Liver (tissue), 8 donors: ENCODE measurements at regions not wholly inside any gene's neighbourhood (a gene's known extent, or its start where the extent isn't known, plus 50 kb on each side); places are given as distances from the start of the nearest gene placed in this dataset.

ENCODE experiments used
- DNase-seq: peaks from one replicate; pipeline ENCODE4 v3.0.0-alpha.2; 2017; ENCODE audit warnings: low spot score
- H3K27ac ChIP-seq, 2 donors: one replicate each; pipeline ENCODE4 v1.7.0; 2013; ENCODE audit warnings: inconsistent platforms in 2 of 2, low read length in 2 of 2, control low read depth in 1 of 2, low read depth in 1 of 2, mild to moderate bottlenecking in 1 of 2
- H3K27me3 ChIP-seq, 4 donors: one replicate each; pipeline versions ENCODE4 v1.6.1 to v1.7.0; 2013; ENCODE audit warnings: low read length in 3 of 4, inconsistent platforms in 1 of 4, mild to moderate bottlenecking in 1 of 4, moderate library complexity in 1 of 4; ENCODE audit not compliant: control insufficient read depth in 4 of 4, insufficient read depth in 4 of 4
- H3K36me3 ChIP-seq, 4 donors: one replicate each; pipeline versions ENCODE4 v1.6.1 to v1.7.0; 2013; ENCODE audit warnings: low read length in 3 of 4, mild to moderate bottlenecking in 3 of 4, low read depth in 1 of 4, moderate library complexity in 1 of 4; ENCODE audit not compliant: control insufficient read depth in 4 of 4, insufficient read depth in 3 of 4
- H3K4me1 ChIP-seq, 4 donors: one replicate each; pipeline versions ENCODE4 v1.6.1 to v1.7.0; 2013; ENCODE audit warnings: low read length in 3 of 4, mild to moderate bottlenecking in 3 of 4, moderate library complexity in 1 of 4; ENCODE audit not compliant: control insufficient read depth in 4 of 4, insufficient read depth in 4 of 4
- H3K4me3 ChIP-seq, 3 donors: one replicate each; pipeline versions ENCODE4 v1.6.1 to v1.7.0; 2013; ENCODE audit warnings: low read length in 3 of 3, control low read depth in 1 of 3, low read depth in 1 of 3, mild to moderate bottlenecking in 1 of 3
- H3K9ac ChIP-seq, 2 donors: one replicate each; pipeline ENCODE4 v1.7.0; 2013; ENCODE audit warnings: low read length in 2 of 2, mild to moderate bottlenecking in 2 of 2, moderate library complexity in 2 of 2, control low read depth in 1 of 2, low read depth in 1 of 2
- H3K9me3 ChIP-seq, 4 donors: one replicate each; pipeline versions ENCODE4 v1.6.1 to v1.7.0; 2013; ENCODE audit warnings: low read length in 3 of 4; ENCODE audit not compliant: control insufficient read depth in 4 of 4
- EGR1 ChIP-seq, 2 donors: IDR thresholded peaks; 2 replicates each; pipeline ENCODE4 v1.6.1; 2016 to 2018; ENCODE audit warnings: antibody characterized with exemption in 2 of 2, low read depth in 2 of 2
- FOXA1 ChIP-seq: IDR thresholded peaks from 2 replicates; pipeline ENCODE4 v1.6.1; 2016; ENCODE audit warnings: antibody characterized with exemption
- FOXA2 ChIP-seq: IDR thresholded peaks from 2 replicates; pipeline ENCODE4 v1.6.1; 2016; ENCODE audit warnings: antibody characterized with exemption
- GABPA ChIP-seq, 2 donors: IDR thresholded peaks in 1 of 2; conservative IDR thresholded peaks in 1 of 2; 2 replicates each; pipeline ENCODE4 v1.6.1; 2016; ENCODE audit warnings: antibody characterized with exemption in 2 of 2, mild to moderate bottlenecking in 1 of 2, moderate library complexity in 1 of 2
- HNF4A ChIP-seq, 2 donors: conservative IDR thresholded peaks; 2 replicates each; pipeline ENCODE4 v1.6.1; 2016; ENCODE audit warnings: antibody characterized with exemption in 2 of 2, mild to moderate bottlenecking in 2 of 2
- HNF4G ChIP-seq: IDR thresholded peaks from 2 replicates; pipeline ENCODE4 v1.6.1; 2016; ENCODE audit warnings: antibody characterized with exemption
- JUND ChIP-seq, 2 donors: IDR thresholded peaks; 2 replicates each; pipeline ENCODE4 v1.6.1; 2016; ENCODE audit warnings: antibody characterized with exemption in 2 of 2
- NR2F2 ChIP-seq: IDR thresholded peaks from 2 replicates; pipeline ENCODE4 v1.6.1; 2016; ENCODE audit warnings: antibody characterized with exemption
- RXRA ChIP-seq, 2 donors: IDR thresholded peaks; 2 replicates each; pipeline ENCODE4 v1.6.1; 2017 to 2018; ENCODE audit warnings: antibody characterized with exemption in 2 of 2, mild to moderate bottlenecking in 1 of 2
- SP1 ChIP-seq: IDR thresholded peaks from 2 replicates; pipeline ENCODE4 v1.6.1; 2018; ENCODE audit warnings: antibody characterized with exemption, mild to moderate bottlenecking
- YY1 ChIP-seq: IDR thresholded peaks from 2 replicates; pipeline ENCODE4 v1.6.1; 2016; ENCODE audit warnings: antibody characterized with exemption, mild to moderate bottlenecking
- WGBS: extraction: QIAGEN DNeasy Blood & Tissue Kit; methylation state at CpG from one replicate; pipeline ENCODE4 v1.1.7; 2013; 5-methylcytosine and 5-hydroxymethylcytosine counted together
- TF ChIP-seq, protein P1 (sequence below): IDR thresholded peaks from 2 replicates; pipeline ENCODE4 v1.6.1; 2016; ENCODE audit warnings: antibody characterized with exemption
- TF ChIP-seq, protein P2 (sequence below): IDR thresholded peaks from 2 replicates; pipeline ENCODE4 v1.6.1; 2016; ENCODE audit warnings: antibody characterized with exemption, mild to moderate bottlenecking
- TF ChIP-seq, protein P3 (sequence below): IDR thresholded peaks from 2 replicates; pipeline ENCODE4 v1.6.1; 2016; ENCODE audit warnings: antibody characterized with exemption
- TF ChIP-seq, protein P4 (sequence below): IDR thresholded peaks from 2 replicates; pipeline ENCODE4 v1.6.1; 2016; ENCODE audit warnings: antibody characterized with exemption
- TF ChIP-seq, protein P5 (sequence below): fragments of 150-350 bp; IDR thresholded peaks from 2 replicates; pipeline ENCODE4 v1.5.1; 2017; ENCODE audit warnings: improper control_type of control experiment, low read depth, low read length; ENCODE audit not compliant: missing input control
- donor health status: healthy.
- donor health status: healthy.
- donor health status: healthy.
- donor health status: healthy.
- donor health status: healthy.

DNA sequence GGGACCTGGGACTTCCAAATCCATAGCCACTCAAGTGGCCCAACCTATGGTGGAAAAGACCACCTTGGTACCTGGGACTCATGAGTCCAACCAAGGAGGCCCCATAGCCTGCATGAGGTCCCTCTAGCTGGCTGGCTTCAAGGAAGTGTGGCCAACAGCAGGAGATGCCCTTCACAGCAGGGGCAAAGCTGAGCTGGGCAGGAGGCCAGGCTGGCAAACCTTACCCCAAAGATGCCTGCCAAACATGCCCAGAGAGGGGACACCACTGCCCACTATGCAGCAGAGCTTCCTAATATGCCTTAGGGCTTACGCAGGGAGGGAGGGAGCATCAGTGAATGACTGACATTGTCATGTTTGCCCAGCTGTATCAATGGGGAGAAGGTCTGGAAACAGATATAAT lies 188.0 kb upstream of the GLI2 start:
- Histone ChIP-seq H3K9ac (no peak overlapping the region), H3K9me3 (no peaks in the 10 kb centered on the region), H3K27me3 (no peaks in the 10 kb centered on the region), H3K4me3 (no peak overlapping the region), H3K4me1 (peaks cover 28 to 39% (median 34%) of the 10 kb centered on the region in 4 donors), H3K27ac (no peak overlapping the region), H3K36me3 (no peaks in the 10 kb centered on the region)
- TF ChIP-seq, protein P1, sequence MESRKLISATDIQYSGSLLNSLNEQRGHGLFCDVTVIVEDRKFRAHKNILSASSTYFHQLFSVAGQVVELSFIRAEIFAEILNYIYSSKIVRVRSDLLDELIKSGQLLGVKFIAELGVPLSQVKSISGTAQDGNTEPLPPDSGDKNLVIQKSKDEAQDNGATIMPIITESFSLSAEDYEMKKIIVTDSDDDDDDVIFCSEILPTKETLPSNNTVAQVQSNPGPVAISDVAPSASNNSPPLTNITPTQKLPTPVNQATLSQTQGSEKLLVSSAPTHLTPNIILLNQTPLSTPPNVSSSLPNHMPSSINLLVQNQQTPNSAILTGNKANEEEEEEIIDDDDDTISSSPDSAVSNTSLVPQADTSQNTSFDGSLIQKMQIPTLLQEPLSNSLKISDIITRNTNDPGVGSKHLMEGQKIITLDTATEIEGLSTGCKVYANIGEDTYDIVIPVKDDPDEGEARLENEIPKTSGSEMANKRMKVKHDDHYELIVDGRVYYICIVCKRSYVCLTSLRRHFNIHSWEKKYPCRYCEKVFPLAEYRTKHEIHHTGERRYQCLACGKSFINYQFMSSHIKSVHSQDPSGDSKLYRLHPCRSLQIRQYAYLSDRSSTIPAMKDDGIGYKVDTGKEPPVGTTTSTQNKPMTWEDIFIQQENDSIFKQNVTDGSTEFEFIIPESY = no peak
- no peak for TF ChIP-seq FOXA1
- TF ChIP-seq FOXA2 = no peak
- TF ChIP-seq, protein P2, sequence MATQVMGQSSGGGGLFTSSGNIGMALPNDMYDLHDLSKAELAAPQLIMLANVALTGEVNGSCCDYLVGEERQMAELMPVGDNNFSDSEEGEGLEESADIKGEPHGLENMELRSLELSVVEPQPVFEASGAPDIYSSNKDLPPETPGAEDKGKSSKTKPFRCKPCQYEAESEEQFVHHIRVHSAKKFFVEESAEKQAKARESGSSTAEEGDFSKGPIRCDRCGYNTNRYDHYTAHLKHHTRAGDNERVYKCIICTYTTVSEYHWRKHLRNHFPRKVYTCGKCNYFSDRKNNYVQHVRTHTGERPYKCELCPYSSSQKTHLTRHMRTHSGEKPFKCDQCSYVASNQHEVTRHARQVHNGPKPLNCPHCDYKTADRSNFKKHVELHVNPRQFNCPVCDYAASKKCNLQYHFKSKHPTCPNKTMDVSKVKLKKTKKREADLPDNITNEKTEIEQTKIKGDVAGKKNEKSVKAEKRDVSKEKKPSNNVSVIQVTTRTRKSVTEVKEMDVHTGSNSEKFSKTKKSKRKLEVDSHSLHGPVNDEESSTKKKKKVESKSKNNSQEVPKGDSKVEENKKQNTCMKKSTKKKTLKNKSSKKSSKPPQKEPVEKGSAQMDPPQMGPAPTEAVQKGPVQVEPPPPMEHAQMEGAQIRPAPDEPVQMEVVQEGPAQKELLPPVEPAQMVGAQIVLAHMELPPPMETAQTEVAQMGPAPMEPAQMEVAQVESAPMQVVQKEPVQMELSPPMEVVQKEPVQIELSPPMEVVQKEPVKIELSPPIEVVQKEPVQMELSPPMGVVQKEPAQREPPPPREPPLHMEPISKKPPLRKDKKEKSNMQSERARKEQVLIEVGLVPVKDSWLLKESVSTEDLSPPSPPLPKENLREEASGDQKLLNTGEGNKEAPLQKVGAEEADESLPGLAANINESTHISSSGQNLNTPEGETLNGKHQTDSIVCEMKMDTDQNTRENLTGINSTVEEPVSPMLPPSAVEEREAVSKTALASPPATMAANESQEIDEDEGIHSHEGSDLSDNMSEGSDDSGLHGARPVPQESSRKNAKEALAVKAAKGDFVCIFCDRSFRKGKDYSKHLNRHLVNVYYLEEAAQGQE = no peak
- no peak for TF ChIP-seq JUND (IDR thresholded peaks at IDR 0.05)
- WGBS = 94% methylated on average over 1 of the region's 1 CpG
- no peak for DNase-seq

DNA sequence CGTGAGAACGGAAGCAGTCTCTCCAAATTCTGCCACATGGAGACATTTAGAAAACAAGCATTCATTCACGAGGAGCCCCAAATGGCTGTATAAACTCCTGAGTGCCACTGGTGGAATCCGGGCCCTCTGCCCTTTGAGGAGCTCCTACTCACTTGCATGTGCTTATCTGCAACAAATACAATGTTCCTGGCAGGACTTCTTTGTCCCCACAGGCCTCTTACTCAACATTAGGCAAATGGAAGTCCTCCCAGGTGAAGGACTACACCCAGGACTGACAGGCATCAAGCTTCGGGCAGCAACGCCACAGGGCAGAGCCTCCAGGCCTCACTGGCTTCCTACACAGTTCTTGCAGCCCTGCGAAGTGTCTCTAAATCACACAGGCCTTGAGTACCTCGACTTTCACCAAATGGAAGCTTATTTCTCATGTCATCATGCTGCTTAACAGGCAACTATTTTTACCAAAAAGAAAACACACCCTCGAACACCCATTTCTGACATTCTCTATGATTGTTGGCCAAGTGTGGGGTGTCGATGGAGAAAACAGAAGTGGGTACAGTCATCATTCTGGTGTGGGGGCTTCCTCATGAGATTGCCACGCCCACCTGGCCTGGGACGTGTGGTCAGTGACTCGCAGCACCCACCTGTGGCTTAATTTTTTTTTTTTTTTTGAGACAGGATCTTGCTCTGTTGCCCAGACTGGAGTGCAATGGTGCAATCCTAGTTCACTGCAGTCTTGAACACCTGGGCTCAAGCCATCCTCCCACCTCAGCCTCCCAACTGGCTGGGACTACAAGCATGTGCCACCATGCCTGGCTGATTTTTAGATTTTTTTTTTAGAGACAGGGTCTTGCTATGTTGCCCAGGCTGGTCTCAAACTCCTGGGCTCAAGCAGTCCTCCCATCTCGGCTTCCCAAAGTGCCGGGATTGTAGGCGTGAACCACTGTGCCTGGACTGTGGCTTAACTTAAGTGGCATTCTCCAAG lies 186.8 kb upstream of the GLI2 start:
- no peaks in the 10 kb centered on the region for H3K27me3 ChIP-seq
- no peaks in the 10 kb centered on the region for H3K9me3 ChIP-seq
- H3K9ac ChIP-seq = no peak overlapping the region
- DNase-seq = no peak
- WGBS = 56% methylated on average over 16 of the region's 16 CpGs
- peaks cover 27 to 39% (median 35%) of the 10 kb centered on the region in 4 donors for H3K4me1 ChIP-seq
- no peaks in the 10 kb centered on the region for H3K36me3 ChIP-seq
- peak overlapping the region; percentile 36 to 44 for H3K27ac ChIP-seq
- H3K4me3 ChIP-seq = no peak overlapping the region
- TF ChIP-seq SP1 = peak; percentile 72
- TF ChIP-seq NR2F2 = no peak
- TF ChIP-seq, protein P1 = peak; percentile 78
- TF ChIP-seq EGR1 (IDR thresholded peaks at IDR 0.05; ENCODE audit: low read depth in 2 of 2) = peak in 1 of 2 donors; percentile 56
- peak; percentile 8 for TF ChIP-seq HNF4G
- TF ChIP-seq, protein P3, sequence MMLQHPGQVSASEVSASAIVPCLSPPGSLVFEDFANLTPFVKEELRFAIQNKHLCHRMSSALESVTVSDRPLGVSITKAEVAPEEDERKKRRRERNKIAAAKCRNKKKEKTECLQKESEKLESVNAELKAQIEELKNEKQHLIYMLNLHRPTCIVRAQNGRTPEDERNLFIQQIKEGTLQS = no peak
- peak; percentile 67 for TF ChIP-seq YY1
- TF ChIP-seq FOXA2 = peak; percentile 54
- TF ChIP-seq, protein P4, sequence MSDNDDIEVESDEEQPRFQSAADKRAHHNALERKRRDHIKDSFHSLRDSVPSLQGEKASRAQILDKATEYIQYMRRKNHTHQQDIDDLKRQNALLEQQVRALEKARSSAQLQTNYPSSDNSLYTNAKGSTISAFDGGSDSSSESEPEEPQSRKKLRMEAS = peak; percentile 96
- TF ChIP-seq FOXA1 = peak; percentile 47
- TF ChIP-seq GABPA (IDR thresholded peaks at IDR 0.05 in 1 of 2, conservative IDR thresholded peaks at IDR 0.05 in 1 of 2) = no peak
- TF ChIP-seq, protein P5, sequence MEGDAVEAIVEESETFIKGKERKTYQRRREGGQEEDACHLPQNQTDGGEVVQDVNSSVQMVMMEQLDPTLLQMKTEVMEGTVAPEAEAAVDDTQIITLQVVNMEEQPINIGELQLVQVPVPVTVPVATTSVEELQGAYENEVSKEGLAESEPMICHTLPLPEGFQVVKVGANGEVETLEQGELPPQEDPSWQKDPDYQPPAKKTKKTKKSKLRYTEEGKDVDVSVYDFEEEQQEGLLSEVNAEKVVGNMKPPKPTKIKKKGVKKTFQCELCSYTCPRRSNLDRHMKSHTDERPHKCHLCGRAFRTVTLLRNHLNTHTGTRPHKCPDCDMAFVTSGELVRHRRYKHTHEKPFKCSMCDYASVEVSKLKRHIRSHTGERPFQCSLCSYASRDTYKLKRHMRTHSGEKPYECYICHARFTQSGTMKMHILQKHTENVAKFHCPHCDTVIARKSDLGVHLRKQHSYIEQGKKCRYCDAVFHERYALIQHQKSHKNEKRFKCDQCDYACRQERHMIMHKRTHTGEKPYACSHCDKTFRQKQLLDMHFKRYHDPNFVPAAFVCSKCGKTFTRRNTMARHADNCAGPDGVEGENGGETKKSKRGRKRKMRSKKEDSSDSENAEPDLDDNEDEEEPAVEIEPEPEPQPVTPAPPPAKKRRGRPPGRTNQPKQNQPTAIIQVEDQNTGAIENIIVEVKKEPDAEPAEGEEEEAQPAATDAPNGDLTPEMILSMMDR = no peak
- peak; percentile 83 to 97 for TF ChIP-seq RXRA (IDR thresholded peaks at IDR 0.05)
- TF ChIP-seq JUND (IDR thresholded peaks at IDR 0.05) = peak in 1 of 2 donors; percentile 82
- peak; percentile 69 to 90 for TF ChIP-seq HNF4A (conservative IDR thresholded peaks at IDR 0.05)
- TF ChIP-seq, protein P2 = peak; percentile 68
